ENCODE measurements at regions not wholly inside any gene's neighbourhood (a gene's known extent, or its start where the extent isn't known, plus 50 kb on each side); places are given as distances from the start of the nearest gene placed in this dataset.
"Not testable (repeated sequence)": the region's sequence is repeated elsewhere in the genome, so short reads cannot be mapped to it uniquely, and the experiment has no call there.

DNA sequence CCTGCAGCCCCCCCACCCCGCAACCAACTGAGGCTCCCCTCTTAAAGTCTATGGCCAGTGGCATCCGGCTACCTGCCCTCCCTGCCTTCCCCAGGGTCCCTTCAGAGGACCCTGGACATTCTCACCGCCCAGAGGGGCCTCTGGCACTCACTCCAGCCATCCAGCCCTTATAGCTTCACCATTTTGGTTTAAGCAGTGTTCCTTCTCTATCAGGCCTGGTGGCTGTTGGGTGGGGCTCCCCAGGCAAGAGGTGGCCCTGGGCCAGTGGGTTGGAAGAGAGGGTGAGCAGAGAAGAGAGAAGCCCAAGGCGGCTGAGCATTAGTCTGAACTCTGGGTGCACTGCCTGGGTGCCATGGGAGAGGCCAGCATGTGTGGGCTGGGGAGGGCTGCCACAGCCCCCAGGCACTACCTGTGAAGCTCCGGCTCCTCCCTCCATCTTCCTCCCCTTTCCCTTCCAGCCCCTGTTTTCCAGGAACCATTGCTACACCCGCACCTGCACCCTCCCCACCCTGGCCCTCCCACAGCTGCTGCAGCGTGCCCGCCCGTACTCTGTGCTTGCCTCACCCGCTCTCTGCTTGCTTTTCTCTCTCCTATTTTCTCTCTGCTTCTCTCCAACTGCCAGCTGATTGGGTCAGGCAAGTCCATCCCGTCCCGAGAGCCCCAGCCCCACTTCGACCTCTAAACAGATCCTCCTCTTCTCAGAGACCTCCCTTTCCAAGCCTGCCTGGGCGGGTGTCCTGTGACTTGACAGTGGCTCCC is 168.2 kb downstream of the TBC1D2B start:
- DNase-seq (ENCODE audit: low spot score): peak; percentile 39

DNA sequence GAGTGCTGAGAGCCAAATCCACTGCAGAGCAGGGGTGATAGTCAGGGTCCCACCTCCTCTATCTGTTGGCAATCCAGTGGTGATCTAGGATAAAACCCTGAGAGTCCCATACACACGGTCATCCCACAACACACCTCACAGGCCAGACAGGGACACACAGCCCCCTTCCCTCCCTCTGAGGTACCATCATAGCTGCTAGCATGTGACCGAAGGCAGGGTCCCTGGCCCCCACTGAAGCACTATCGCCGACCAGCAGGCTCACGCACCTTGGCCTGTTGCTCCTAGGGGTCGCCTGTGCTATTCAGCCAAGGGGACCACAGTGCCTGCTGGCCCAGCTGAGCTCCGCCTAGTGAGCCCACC is 168.8 kb downstream of the TBC1D2B start:
- peak; percentile 35 for DNase-seq (ENCODE audit: low spot score)

DNA sequence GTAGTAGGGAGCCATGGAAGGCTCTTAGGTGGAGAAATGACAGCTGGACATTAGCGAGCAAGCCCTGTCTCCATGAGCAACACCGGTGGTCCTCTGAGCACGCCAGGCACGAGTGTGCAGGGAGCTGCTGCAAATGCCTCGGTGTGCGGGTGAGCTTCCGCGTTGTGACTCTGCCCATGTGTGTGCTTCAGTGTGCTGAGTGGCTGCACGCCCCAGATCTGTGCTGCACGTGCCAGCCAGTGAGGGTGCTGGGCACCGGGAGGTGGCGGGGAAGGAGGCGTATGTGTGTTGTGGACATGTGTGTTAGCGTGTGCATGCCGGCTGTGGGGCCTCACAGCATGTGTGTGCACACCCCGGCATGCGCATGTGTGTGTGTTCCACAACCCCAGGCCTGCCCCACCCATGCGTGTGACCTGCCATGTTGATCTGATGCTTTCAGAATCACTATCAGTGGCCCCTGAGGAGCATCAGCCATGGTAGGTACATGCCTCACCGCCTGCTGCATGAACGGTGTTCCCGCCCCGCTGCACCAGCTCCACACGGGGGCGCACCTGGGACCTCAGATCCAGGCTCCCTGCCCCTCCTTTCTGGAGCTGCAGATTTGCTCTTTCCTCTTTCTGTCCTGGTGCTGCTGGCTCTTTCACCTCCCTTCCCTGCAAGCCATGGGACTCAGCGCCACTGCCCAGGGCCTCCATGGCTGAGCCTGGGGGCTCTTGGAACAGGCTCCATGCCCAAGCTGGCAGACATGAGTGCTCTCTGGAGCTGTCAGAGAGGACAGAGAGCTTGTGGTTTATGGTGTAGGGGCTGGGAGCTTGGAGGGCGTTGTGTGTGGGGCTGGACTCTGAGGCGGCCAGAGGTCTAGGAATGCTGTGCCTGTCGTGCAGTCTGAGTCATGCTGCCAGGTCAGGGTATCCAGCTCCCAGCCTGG is 169.4 kb downstream of the TBC1D2B start:
- DNase-seq (ENCODE audit: low spot score): peak; percentile 55

DNA sequence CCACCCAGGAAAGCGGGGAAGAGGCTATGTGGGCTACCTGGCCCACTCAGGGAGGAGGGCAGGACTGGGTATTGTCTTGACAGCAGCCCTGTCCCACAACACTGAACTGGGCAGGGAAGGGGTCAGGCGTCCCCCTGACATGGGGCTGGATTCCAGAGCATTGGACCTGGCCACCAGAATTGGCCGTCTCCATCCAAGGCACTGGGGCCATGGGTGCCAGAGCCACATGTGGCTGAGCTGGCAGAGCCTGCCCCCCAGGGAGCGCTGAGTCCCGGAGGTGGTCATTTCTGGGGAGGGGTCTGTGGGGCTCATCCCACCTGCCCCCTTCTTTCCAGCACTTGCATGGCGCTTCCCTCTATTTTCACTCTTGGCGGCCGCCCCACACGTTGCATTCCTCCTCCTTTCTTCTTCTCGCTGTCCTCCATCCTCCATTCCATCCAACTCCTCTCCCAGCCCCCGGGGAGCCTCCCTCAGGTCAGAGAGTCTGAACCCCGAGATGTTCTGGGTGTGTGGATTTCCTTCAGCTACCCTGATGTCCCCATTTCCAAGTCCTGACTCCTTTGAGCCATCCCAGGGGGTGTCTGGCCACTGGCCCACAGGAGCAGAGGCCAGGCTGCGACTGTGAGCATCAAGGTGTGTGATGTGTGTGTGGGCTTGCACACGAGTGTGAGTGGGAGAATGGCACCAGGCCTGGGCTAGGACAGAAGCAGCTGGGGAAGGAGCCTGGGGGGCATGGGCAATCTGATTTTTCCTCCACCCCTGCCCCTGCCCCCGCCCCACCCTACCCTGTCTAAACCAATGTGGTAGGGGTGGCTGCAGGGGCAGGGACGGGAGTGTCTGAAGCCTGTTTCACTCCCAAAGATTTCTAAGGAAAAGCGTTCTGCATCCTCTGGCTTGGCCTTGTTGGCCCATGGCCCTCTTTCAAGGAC is 171.2 kb downstream of the TBC1D2B start:
- peak; percentile 35 for DNase-seq (ENCODE audit: low spot score)

DNA sequence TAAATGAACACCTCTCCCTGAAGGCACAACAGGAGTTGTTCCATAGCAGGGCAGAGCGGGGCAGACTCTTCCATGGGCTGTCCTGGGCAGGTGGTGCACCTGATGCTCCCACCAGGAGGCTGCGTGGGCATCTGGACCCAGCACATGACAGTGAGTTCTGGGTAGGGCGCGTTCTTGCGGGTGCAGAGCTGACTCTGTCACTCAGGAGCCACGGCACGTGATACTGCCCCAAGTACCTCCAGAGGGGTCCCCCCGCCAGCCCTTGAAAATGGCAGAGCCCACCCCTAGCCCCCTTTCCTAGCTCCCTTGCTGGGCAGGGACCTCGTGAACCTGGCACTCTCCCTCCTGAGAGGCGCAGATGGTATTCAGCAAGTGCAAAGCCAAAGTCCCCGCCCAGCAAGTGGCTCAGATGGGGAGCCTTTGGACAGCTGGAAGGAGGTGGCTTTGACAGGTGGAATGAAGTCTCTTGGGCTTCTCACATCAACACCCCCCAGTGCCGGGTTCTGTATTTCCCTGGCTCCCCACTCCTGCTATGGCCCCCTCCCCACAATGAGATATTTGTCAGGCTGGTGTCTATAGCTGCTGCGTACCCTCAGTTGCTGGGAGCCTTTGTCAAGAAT is 172.1 kb downstream of the TBC1D2B start:
- DNase-seq (ENCODE audit: low spot score): peak; percentile 41

DNA sequence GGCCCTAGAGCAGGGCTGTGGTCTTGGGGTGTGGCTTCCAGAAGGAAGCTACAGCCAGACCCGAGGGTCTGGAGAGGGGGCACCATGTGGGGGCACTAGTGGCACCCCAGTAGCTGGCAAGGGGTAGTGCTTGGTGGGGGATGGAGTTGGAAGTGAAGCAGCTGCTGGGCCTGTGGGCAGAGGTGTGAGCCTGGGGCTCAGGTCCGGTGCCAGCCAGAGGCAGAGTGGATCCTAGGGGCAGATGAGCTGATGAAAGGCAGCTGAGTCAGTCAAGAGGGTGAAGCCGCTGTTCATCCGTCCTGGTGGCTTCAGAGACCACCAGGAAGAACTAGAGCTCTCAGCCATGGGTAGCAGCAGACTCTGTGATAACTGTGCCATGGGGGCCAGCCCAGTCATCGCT is 172.6 kb downstream of the TBC1D2B start:
- DNase-seq (ENCODE audit: low spot score): no peak

DNA sequence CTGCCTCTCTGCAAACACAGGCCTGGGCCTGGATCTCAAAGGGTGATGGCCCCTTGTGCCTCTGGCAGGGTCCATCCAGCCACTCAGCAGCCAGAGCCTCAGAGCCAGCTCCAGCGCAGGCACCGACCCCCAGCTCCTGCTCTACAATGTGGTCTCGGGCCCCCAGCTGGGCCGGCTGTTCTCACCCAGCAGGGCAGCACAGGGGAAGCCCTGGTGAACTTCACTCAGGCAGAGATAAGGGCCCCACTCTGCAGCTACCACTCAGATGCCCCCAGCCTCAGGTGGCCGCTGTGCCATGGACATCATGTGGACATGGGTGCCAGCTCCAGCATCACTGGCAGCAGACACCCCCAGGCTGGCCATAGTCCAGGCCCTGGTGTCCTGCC is 173.1 kb downstream of the TBC1D2B start:
- peak; percentile 42 for DNase-seq (ENCODE audit: low spot score)

DNA sequence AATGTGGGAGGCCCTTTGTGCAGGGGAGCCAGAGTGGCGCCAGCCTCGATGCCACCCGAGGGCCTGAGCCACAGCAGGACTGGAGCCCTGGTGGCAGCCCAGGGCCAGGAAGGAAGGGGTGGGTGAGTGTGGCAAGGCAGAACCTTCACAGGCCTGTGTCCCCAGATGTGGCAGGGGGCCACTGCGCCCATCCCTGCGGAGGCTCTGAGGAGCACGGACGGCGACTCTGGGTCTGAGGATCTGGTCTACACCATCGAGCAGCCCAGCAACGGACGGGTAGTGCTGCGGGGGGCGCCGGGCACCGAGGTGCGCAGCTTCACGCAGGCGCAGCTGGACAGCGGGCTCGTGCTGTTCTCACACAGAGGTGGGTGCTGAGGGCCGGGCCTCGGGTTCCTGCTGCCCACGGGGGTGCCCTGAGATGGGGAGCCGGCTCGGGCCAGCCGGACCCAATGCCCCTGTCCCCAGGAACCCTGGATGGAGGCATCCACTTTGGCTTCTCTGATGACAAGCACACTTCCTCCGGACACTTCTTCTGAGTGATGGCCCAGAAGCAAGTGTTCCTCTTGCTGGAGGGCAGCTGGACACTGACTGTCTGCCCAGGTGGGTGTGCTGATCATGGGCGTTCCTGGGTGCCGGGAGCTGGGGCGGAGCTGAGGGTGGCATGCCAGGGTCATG is 173.6 kb downstream of the TBC1D2B start:
- DNase-seq (ENCODE audit: low spot score): peak; percentile 36

DNA sequence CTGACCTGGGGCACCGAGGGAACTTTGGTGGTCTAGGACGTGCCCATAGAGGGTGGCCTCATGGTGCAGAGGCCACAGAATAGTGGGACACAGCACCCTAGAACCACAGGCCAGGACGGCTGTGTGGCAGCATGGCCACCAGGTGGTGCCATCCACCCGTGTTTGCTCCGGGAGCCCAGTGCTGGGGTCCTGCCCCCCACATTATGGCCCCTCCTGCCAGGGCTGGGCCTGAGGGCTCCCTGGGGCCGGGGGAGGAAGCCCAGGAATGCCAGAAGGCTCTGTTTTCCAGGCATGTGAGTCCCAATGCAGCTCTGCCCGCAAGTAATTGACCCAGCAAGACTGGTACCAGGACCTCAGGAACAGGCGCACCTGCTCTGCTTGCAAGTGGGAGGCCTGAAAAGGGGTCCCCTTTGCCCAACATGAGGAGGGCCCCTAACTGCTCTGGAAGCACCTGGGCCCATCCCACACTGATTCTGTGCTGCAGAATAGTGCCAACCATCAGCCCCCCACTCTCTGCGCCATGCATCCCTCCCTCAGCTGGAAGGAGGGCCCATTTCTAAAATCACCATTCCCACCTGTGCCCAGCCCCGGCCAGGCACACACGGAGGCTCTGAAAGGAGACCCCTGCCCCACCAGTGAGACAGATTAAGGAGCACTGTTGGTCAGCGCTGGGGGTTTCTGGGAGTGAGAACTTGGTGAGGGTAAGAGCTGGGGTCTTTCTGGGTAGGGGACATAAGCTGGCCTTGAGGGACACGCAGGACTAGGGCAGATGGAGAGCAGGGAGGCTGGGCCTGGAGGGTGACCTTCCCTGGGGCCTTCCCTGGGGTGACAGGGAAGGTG is 174.4 kb downstream of the TBC1D2B start:
- DNase-seq (ENCODE audit: low spot score): peak; percentile 73

DNA sequence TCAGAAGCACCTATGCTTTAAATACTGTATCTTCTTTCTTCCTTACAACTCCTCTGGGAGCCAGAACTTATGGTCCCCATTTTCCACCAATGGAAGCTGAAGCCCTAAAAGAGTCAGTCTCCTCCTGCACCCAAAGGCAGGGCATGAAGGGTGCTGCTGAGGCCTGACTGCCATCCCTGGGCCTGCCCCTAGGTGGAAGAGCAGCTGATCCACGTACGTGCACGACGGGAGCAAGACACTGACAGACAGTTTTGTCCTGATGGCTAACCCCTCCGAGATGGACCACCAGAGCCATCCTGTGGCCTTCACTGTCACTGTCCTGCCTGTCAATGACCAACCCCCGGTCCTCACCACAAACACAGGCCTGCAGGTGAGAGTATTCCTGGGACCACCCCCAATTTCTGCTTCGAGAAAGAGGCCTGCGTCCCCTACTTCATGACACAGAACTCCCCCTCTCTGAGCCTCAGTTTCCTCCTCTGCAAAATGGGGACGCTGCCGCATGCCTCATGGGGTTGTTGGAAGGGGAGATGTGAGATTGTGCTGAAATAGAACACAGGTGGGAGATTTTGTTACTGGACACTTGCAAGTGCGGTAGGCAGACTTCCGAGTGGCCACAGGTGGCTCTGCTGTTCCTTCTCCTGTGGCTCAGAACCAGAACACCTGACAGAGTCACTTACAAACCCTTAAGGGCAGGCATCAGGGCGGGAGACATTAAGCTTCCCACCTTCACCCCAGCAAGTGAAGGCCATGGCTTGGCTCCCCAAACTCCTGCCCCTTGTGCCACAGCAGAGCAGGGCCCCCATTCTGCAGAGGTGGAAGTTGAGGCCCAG is 175.4 kb downstream of the TBC1D2B start:
- peak; percentile 50 for DNase-seq (ENCODE audit: low spot score)

DNA sequence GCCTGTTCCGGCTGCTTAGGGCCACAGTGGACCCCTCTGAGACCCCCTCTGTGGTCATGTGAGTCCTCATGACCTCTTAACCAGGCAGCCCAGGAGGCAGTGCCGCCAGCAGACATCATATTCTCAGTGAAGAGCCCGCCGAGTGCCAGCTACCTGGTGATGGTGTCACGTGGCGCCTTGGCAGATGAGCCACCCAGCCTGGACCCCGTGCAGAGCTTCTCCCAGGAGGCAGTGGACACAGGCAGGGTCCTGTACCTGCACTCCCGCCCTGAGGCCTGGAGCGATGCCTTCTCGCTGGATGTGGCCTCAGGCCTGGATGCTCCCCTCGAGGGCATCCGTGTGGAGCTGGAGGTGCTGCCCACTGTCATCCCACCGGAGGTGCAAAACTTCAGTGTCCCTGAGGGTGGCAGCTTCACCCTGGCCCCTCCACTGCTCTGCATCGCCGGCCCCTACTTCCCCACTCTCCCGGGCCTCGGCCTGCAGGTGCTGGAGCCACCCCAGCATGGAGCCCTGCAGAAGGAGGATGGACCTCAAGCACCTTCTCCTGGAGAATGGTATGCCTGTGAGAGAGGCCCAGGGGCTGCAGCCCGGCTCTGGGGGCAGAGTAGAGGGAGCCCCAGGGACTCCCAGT is 176.1 kb downstream of the TBC1D2B start:
- DNase-seq (ENCODE audit: low spot score): peak; percentile 45

DNA sequence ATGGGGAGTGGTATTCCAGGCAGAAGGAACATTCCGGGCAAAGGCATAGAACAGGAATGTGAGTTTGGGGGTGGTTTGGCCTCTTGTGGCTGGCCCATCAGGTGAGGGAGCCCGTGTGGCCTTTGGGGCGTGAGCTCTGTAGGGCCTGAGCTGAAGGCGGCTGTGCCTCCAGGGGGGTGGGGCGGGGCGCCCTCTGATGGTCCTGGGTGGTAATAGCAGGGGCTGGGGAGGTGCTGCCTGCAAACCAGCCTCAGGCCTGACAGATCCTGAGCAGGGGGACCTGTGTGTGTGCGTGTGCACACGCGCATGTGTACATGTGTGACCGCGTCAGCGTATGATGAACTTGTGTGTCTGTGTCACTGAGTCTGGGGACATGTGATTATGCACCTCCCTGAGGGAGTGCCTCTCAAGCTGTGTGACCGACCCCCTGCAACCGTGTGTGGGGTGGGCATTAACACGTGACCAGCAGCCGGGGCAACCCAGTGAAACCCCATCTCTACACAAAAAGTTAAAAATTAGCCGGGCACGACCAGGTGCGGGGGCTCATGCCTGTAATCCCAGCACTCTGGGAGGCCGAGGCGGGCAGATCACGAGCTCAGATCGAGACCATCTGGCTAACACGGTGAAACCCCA is 177.1 kb downstream of the TBC1D2B start:
- DNase-seq (ENCODE audit: low spot score): peak; percentile 85

DNA sequence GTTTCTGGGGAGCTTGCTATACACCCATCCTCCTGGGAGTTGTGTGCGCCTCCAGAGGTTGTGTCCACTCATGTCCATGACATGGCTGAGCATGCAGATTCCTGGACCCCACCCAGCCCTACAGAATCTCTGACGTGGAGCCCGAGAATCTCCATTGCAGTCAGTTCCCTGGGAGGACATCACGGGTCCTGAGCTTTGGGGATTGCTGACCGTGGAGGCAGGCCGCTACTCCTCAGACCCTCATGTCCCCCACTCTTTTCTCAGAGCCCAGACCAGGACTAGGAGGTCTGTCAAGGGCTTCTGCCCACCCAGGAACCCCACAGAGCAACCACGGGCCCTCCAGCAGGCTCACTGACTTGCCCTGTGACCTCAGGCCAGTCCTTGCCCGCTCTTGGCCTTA is 177.7 kb downstream of the TBC1D2B start:
- not testable (repeated sequence) for DNase-seq (ENCODE audit: low spot score)

DNA sequence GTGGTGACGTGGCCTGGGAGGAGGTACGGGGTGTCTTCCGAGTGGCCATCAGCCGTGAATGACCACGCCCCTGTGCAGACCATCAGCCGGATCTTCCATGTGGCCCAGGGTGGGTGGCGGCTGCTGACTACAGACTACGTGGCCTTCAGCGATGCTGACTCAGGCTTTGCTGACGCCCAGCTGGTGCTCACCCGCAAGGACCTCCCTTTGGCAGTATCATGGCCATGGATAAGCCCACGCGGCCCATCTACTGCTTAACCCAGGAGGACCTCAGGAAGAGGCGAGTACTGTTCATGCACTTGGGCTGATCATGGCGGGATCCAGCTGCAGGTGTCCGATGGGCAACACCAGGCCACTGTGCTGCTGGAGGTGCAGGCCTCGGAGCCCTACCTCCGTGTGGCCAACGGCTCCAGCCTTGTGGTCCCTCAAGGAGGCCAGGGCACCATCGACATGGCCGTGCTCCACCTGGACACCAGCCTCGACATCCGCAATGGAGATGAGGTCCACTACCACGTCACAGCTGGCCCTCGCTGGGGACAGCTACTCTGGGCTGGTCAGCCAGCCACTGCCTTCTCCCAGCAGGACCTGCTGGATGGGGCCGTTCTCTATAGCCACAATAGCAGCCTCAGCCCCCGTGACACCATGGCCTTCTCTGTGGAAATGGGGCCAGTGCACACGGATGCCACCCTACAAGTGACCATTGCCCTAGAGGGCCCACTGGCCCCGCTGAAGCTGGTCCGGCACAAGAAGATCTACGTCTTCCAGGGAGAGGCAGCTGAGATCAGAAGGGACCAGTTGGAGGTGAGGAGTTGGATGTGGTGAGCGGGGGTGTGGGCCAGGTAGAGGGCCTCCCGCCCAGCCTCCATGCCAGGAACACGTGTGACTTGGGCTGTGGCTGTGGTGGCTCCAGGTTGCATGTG is 178.4 kb downstream of the TBC1D2B start:
- DNase-seq (ENCODE audit: low spot score): no peak

DNA sequence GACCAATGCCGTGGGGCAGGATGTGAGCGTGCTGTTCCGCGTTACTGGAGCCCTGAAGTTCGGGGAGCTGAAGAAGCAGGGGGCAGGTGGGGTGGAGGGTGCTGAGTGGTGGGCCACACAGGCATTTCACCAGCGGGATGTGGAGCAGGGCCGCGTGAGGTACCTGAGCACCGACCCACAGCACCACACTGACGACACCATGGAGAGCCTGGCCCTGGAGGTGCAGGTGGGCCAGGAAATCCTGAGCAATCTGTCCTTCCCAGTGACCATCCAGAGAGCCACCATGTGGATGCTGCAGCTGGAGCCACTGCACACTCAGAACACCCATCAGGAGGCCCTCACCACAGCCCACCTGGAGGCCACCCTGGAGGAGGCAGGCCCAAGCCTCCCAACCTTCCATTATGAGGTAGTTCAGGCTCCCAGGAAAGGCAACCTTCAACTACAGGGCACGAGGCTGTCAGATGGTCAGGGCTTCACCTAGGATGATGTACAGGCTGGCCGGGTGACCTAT is 179.6 kb downstream of the TBC1D2B start:
- DNase-seq (ENCODE audit: low spot score): no peak

DNA sequence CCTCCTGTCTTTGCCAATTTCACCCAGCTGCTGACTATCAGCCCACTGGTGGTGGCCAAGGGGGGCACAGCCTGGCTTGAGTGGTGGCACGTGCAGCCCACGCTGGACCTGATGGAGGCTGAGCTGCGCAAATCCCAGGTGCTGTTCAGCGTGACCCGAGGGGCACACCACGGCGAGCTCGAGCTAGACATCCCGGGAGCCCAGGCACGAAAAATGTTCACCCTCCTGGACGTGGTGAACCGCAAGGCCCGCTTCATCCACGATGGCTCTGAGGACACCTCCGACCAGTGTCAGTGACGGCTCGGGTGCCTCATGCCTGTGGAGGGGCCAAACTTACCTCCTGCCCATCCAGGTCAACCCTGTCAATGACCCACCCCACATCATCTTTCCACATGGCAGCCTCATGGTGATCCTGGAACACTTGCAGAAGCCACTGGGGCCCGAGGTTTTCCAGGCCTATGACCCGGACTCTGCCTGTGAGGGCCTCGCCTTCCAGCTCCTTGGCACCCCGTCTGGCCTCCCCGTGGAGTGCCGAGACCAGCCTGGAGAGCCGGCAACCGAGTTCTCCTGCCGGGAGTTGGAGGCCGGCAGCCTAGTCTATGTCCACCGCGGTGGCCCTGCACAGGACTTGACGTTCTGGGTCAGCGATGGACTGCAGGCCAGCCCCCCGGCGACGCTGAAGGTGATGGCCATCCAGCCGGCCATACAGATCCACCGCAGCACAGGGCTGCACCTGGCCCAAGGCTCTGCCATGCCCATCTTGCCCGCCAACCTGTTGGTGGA is 180.2 kb downstream of the TBC1D2B start:
- not testable (repeated sequence) for DNase-seq (ENCODE audit: low spot score)

Measured in ecto neural progenitor cell (in vitro differentiated cells).